ENCODE measurements at regions not wholly inside any gene's neighbourhood (a gene's known extent, or its start where the extent isn't known, plus 50 kb on each side); places are given as distances from the start of the nearest gene placed in this dataset.
"Not testable (repeated sequence)": the region's sequence is repeated elsewhere in the genome, so short reads cannot be mapped to it uniquely, and the experiment has no call there.

DNA sequence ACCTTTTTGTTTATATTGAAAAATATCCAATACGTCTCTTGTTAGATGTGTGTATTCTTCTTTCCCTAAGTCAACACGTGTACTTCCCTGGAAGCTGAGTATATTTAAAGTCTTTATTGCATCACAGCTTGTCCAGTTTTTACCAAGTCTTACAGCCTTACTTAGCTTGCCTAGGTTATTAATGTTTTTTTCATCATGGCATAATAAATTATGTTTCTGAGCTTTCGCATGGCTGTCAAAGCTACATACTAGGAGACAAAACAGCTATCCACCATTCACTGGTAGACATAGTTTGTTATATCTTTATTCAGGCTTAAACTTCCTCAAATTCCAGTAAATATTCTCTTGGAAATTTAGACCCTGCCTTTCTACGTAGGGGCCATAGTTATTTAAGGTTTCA, 224.2 kb downstream of the BCHE start:
- TF ChIP-seq POLR2A (IDR thresholded peaks at IDR 0.05), result no peak
- TF ChIP-seq POLR2AphosphoS5 (IDR thresholded peaks at IDR 0.05), result no peak
- H3K4me1 ChIP-seq, result no peaks in the 10 kb centered on the region
- no peak for DNase-seq
- no peaks in the 10 kb centered on the region for H3K27me3 ChIP-seq
- 60 to 65% (median 63%) methylated on average over 4 of the region's 4 CpGs for WGBS, 5 donors
- intact Hi-C loops (cut with DNase I; ENCODE audit: low total_unique reads), result no loop called here
- H3K36me3 ChIP-seq, result no peaks in the 10 kb centered on the region
- H3K4me3 ChIP-seq, result no peak overlapping the region
- no peak overlapping the region for H3K27ac ChIP-seq
- H3K9me3 ChIP-seq, result no peaks in the 10 kb centered on the region

DNA sequence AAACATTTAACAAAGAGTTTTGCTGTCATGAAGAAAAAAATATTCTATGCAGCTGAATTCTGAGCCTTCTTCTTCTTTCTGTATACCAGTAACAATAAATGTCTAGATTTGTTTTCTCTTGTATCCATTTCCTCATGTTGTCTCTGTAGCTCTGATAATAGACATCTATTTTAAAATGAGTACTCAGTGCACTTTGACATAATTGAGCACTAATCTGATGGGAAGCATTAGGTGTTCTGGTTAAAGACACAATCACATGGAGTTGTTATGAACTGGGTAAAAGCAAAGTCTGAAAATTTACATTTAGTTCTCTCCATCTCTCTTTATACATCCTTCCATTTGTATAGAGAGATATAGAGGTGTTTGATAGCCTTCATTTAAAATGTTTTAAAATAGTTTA, 230.0 kb downstream of the BCHE start:
- Histone ChIP-seq H3K4me3 (no peak overlapping the region), H3K4me1 (no peaks in the 10 kb centered on the region), H3K27ac (no peak overlapping the region), H3K36me3 (no peaks in the 10 kb centered on the region), H3K27me3 (no peaks in the 10 kb centered on the region), H3K9me3 (no peaks in the 10 kb centered on the region)
- TF ChIP-seq, protein P1, sequence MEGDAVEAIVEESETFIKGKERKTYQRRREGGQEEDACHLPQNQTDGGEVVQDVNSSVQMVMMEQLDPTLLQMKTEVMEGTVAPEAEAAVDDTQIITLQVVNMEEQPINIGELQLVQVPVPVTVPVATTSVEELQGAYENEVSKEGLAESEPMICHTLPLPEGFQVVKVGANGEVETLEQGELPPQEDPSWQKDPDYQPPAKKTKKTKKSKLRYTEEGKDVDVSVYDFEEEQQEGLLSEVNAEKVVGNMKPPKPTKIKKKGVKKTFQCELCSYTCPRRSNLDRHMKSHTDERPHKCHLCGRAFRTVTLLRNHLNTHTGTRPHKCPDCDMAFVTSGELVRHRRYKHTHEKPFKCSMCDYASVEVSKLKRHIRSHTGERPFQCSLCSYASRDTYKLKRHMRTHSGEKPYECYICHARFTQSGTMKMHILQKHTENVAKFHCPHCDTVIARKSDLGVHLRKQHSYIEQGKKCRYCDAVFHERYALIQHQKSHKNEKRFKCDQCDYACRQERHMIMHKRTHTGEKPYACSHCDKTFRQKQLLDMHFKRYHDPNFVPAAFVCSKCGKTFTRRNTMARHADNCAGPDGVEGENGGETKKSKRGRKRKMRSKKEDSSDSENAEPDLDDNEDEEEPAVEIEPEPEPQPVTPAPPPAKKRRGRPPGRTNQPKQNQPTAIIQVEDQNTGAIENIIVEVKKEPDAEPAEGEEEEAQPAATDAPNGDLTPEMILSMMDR (IDR thresholded peaks at IDR 0.05), result no peak
- TF ChIP-seq POLR2AphosphoS5 (IDR thresholded peaks at IDR 0.05), result no peak
- no peak for TF ChIP-seq EP300 (IDR thresholded peaks at IDR 0.05)
- TF ChIP-seq POLR2A (IDR thresholded peaks at IDR 0.05), result no peak
- no peak for DNase-seq
- intact Hi-C loops (cut with DNase I; ENCODE audit: low total_unique reads), result no loop called here

DNA sequence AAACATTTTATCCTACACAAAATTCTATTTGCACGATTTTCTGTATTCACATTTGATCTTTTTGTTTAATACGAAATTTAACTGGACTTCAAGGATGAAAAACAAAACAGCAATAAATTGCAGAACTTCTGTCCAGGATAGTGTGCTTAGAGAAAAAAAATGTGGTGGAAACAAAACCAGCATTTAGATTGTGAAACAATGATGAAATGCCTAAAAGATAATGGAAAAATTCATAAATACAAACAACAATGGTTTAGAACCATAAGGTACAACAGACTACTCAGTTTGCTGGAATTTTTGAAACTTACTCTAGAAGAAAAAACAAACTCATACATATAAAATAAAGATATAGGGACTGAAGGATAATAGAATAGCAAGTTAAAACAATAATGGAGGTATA, 234.0 kb downstream of the BCHE start:
- Histone ChIP-seq H3K4me3 (no peak overlapping the region), H3K27me3 (no peaks in the 10 kb centered on the region), H3K27ac (no peak overlapping the region), H3K36me3 (no peaks in the 10 kb centered on the region), H3K9me3 (no peaks in the 10 kb centered on the region), H3K4me1 (no peaks in the 10 kb centered on the region)
- 73 to 90% (median 83%) methylated on average over 2 of the region's 2 CpGs for WGBS, 5 donors
- TF ChIP-seq, protein P1 (IDR thresholded peaks at IDR 0.05), result no peak
- no peak for TF ChIP-seq POLR2AphosphoS5 (IDR thresholded peaks at IDR 0.05)
- TF ChIP-seq POLR2A (IDR thresholded peaks at IDR 0.05), result no peak
- no peak for TF ChIP-seq EP300 (IDR thresholded peaks at IDR 0.05)
- intact Hi-C loops (cut with DNase I; ENCODE audit: low total_unique reads), result no loop called here
- no peak for DNase-seq

DNA sequence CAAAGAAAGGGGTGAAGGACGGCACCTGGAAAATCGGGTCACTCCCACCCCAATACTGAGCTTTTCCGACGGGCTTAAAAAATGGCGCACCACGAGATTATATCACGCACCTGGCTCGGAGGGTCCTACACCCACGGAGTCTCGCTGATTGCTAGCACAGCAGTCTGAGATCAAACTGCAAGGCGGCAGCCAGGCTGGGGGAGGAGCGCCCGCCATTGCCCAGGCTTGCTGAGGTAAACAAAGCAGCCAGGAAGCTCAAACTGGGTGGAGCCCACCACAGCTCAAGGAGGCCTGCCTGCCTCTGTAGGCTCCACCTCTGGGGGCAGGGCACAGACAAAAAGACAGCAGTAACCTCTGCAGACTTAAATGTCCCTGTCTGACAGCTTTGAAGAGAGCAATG, 264.7 kb downstream of the BCHE start:
- DNase-seq; H3K4me3 ChIP-seq; H3K27ac ChIP-seq; H3K27me3 ChIP-seq; H3K4me1 ChIP-seq; intact Hi-C loops (cut with DNase I; ENCODE audit: low total_unique reads); H3K36me3 ChIP-seq: not testable (repeated sequence)
- WGBS, 5 donors, result 89 to 94% (median 91%) methylated on average over 12 to 13 of the region's 13 CpGs
- H3K9me3 ChIP-seq, result peaks cover 0 to 12% (median 2%) of the 10 kb centered on the region in 4 donors

DNA sequence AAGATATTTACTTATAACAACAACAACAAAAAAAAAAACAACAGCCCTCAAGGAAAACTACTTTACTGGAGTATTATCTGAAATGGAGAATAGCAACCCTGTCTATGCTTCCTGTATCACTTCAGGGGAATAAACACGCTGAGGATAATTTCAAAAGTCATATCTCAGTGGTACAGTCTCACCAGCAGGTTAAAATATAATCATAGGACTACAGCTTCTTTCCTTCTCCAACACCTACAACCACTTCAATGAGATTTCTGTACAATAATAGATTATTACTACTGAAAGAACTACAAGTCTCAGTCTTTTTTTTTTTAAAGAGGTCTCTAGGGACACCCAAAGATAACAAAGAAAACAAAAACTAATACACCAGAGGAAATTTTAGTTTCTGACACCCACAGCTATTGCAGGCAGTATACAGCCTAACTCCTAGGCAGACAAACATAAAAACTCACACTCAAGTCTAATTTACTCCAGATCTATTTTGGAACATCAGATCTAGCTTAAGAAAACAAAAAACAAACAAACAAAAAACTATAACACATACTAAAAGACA, 268.2 kb downstream of the BCHE start:
- TF ChIP-seq, protein P1 (IDR thresholded peaks at IDR 0.05), result no peak
- TF ChIP-seq EP300 (IDR thresholded peaks at IDR 0.05) (no peak), POLR2AphosphoS5 (IDR thresholded peaks at IDR 0.05) (no peak), POLR2A (IDR thresholded peaks at IDR 0.05) (no peak)
- Histone ChIP-seq H3K36me3 (no peaks in the 10 kb centered on the region), H3K9me3 (peaks cover 0 to 12% (median 6%) of the 10 kb centered on the region in 4 donors), H3K4me3 (no peak overlapping the region), H3K4me1 (no peaks in the 10 kb centered on the region), H3K27me3 (no peaks in the 10 kb centered on the region), H3K27ac (no peak overlapping the region)
- intact Hi-C loops (cut with DNase I; ENCODE audit: low total_unique reads), result no loop called here
- WGBS, 5 donors, result 44 to 55% (median 51%) methylated on average over 1 of the region's 1 CpG
- no peak for DNase-seq

Data from stomach (tissue), 8 donors.